HEK293 (cell line): ENCODE measurements at regions not wholly inside any gene's neighbourhood (a gene's known extent, or its start where the extent isn't known, plus 50 kb on each side); places are given as distances from the start of the nearest gene placed in this dataset.

ENCODE experiments used
- CTCF ChIA-PET: fragments of 350-600 bp; formaldehyde crosslinking; extraction: SDS; loops from one replicate; lab custom pipeline; 2021; ENCODE audit warnings: antibody characterized with exemption; lab: Yijun Ruan, JAX
- POLR2A ChIA-PET: fragments of 300-600 bp; formaldehyde crosslinking; extraction: SDS; loops from one replicate; lab custom pipeline; 2020; ENCODE audit warnings: antibody characterized with exemption, inconsistent platforms; lab: Yijun Ruan, JAX
- H3K27ac ChIP-seq: fragments of 200-500 bp; sonication (Bioruptor generic); 2 replicates; pipeline ENCODE4 v1.5.1; 2014; ENCODE audit warnings: low read depth, low read length, control low read depth, inconsistent platforms; ENCODE audit errors: extremely low read depth
- H3K36me3 ChIP-seq, 2 experiments: fragments of 200-500 bp in 1 of 2; sonication (Bioruptor generic) in 1 of 2; 1 replicate in 1 of 2; 2 replicates in 1 of 2; pipeline ENCODE4 v1.5.1; 2014 to 2017; ENCODE audit warnings: inconsistent platforms in 2 of 2, low read length in 2 of 2; ENCODE audit not compliant: control insufficient read depth in 2 of 2, insufficient read depth in 1 of 2
- H3K4me1 ChIP-seq: fragments of 200-500 bp; sonication (Bioruptor generic); 2 replicates; pipeline ENCODE4 v1.5.1; 2014; ENCODE audit warnings: mild to moderate bottlenecking, low read length, inconsistent platforms; ENCODE audit not compliant: control insufficient read depth, insufficient read depth
- H3K4me3 ChIP-seq: 2 replicates; pipeline ENCODE4 v1.5.1; 2011; ENCODE audit warnings: low read depth, mild to moderate bottlenecking, control low read depth, low read length, moderate library complexity
- H3K9me3 ChIP-seq: fragments of 200-500 bp; sonication (Bioruptor generic); 2 replicates; pipeline ENCODE4 v1.5.1; 2014; ENCODE audit warnings: low read depth, low read length, inconsistent platforms; ENCODE audit not compliant: control insufficient read depth, insufficient read depth
- BCL11A ChIP-seq: fragments of 450-650 bp; formaldehyde crosslinking; IDR thresholded peaks from 2 replicates; pipeline ENCODE4 v1.5.1; 2016; ENCODE audit warnings: low read depth, missing biosample characterization, missing genetic modification characterization
- BCL11B ChIP-seq: fragments of 450-650 bp; formaldehyde crosslinking; IDR thresholded peaks from 2 replicates; pipeline ENCODE4 v1.5.1; 2016; ENCODE audit warnings: low read depth, missing biosample characterization, missing genetic modification characterization
- SP3 ChIP-seq: fragments of 450-650 bp; formaldehyde crosslinking; IDR thresholded peaks from 2 replicates; pipeline ENCODE4 v1.5.1; 2016; ENCODE audit warnings: missing biosample characterization, missing genetic modification characterization
- TRIM28 ChIP-seq: IDR thresholded peaks from 2 replicates; pipeline ENCODE4 v1.6.1; 2011; ENCODE audit warnings: low read length, control low read depth, borderline replicate concordance
- ZIC2 ChIP-seq: fragments of 450-650 bp; formaldehyde crosslinking; IDR thresholded peaks from 2 replicates; pipeline ENCODE4 v1.5.1; 2016; ENCODE audit warnings: missing biosample characterization, missing genetic modification characterization
- ZNF140 ChIP-seq: fragments of 450-650 bp; formaldehyde crosslinking; IDR thresholded peaks from 2 replicates; pipeline ENCODE4 v1.5.1; 2016; ENCODE audit warnings: missing biosample characterization, missing genetic modification characterization
- ZNF155 ChIP-seq: fragments of 450-650 bp; formaldehyde crosslinking; IDR thresholded peaks from 2 replicates; pipeline ENCODE4 v1.5.1; 2016; ENCODE audit warnings: missing biosample characterization, missing genetic modification characterization
- ZNF175 ChIP-seq: fragments of 450-650 bp; formaldehyde crosslinking; IDR thresholded peaks from 2 replicates; pipeline ENCODE4 v1.5.1; 2016; ENCODE audit warnings: missing biosample characterization, missing genetic modification characterization
- ZNF23 ChIP-seq: fragments of 450-650 bp; formaldehyde crosslinking; IDR thresholded peaks from 2 replicates; pipeline ENCODE4 v1.5.1; 2016; ENCODE audit warnings: missing biosample characterization, missing genetic modification characterization, borderline replicate concordance
- ZNF239 ChIP-seq: fragments of 450-650 bp; formaldehyde crosslinking; IDR thresholded peaks from 2 replicates; pipeline ENCODE4 v1.5.1; 2016; ENCODE audit warnings: missing biosample characterization, missing genetic modification characterization
- ZNF335 ChIP-seq: fragments of 450-650 bp; formaldehyde crosslinking; conservative IDR thresholded peaks from 2 replicates; pipeline ENCODE4 v1.5.1; 2016; ENCODE audit warnings: missing biosample characterization, missing genetic modification characterization
- ZNF366 ChIP-seq: fragments of 450-650 bp; formaldehyde crosslinking; conservative IDR thresholded peaks from 2 replicates; pipeline ENCODE4 v1.5.1; 2016; ENCODE audit warnings: missing biosample characterization, missing genetic modification characterization
- ZNF37A ChIP-seq: fragments of 450-650 bp; IDR thresholded peaks from 2 replicates; pipeline ENCODE4 v1.5.1; 2018; ENCODE audit warnings: missing biosample characterization, missing genetic modification characterization
- ZNF48 ChIP-seq: fragments of 450-650 bp; formaldehyde crosslinking; IDR thresholded peaks from 2 replicates; pipeline ENCODE4 v1.5.1; 2016; ENCODE audit warnings: missing biosample characterization, missing genetic modification characterization
- ZNF544 ChIP-seq: fragments of 450-650 bp; formaldehyde crosslinking; IDR thresholded peaks from 2 replicates; pipeline ENCODE4 v1.5.0; 2017; ENCODE audit warnings: missing biosample characterization, missing genetic modification characterization
- ZNF747 ChIP-seq: fragments of 450-650 bp; formaldehyde crosslinking; IDR thresholded peaks from 2 replicates; pipeline ENCODE4 v1.5.1; 2016; ENCODE audit warnings: missing biosample characterization, missing genetic modification characterization
- ZNF777 ChIP-seq: fragments of 450-650 bp; formaldehyde crosslinking; IDR thresholded peaks from 2 replicates; pipeline ENCODE4 v1.5.1; 2017; ENCODE audit warnings: missing biosample characterization, missing genetic modification characterization, borderline replicate concordance
- ZNF791 ChIP-seq: fragments of 450-650 bp; formaldehyde crosslinking; IDR thresholded peaks from 2 replicates; pipeline ENCODE4 v1.5.1; 2016; ENCODE audit warnings: missing biosample characterization, missing genetic modification characterization
- TF ChIP-seq, protein P1 (sequence below): fragments of 450-650 bp; formaldehyde crosslinking; IDR thresholded peaks from 2 replicates; pipeline ENCODE4 v1.5.1; 2016; ENCODE audit warnings: missing biosample characterization, missing genetic modification characterization
- TF ChIP-seq, protein P2 (sequence below): fragments of 450-650 bp; IDR thresholded peaks from 2 replicates; pipeline ENCODE4 v1.5.1; 2018; ENCODE audit warnings: missing biosample characterization, mild to moderate bottlenecking, missing genetic modification characterization
- TF ChIP-seq, protein P3 (sequence below): fragments of 450-650 bp; formaldehyde crosslinking; optimal IDR thresholded peaks from 2 replicates; pipeline ENCODE3; 2016; ENCODE audit warnings: missing biosample characterization, mild to moderate bottlenecking, missing genetic modification characterization
- TF ChIP-seq, protein P4 (sequence below): fragments of 450-650 bp; formaldehyde crosslinking; IDR thresholded peaks from 2 replicates; pipeline ENCODE4 v1.5.1; 2017; ENCODE audit warnings: missing biosample characterization, mild to moderate bottlenecking, missing genetic modification characterization, moderate library complexity
- TF ChIP-seq, protein P5 (sequence below): fragments of 450-650 bp; formaldehyde crosslinking; IDR thresholded peaks from 2 replicates; pipeline ENCODE4 v1.5.1; 2017; ENCODE audit warnings: missing biosample characterization, missing genetic modification characterization

DNA sequence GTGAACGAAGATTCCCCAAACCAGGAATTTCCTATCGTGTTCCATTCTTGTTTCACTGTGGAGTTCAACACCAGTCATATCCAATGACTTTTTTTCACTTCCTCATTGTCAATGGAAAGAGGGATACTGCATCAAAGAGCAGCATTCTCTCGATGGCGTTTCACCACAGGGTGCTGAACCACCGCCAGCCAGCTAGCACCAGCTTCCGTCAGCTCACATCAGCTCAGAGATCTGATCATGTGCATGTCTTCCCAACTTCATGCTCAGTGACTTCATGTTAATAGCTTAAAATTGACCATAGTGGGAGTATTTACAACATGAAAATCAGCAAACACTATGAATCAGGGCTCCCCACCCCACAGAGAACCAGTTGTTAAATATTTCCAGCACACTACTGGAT lies 359.9 kb downstream of the TNS1 start (continued):
- TF ChIP-seq, protein P1, sequence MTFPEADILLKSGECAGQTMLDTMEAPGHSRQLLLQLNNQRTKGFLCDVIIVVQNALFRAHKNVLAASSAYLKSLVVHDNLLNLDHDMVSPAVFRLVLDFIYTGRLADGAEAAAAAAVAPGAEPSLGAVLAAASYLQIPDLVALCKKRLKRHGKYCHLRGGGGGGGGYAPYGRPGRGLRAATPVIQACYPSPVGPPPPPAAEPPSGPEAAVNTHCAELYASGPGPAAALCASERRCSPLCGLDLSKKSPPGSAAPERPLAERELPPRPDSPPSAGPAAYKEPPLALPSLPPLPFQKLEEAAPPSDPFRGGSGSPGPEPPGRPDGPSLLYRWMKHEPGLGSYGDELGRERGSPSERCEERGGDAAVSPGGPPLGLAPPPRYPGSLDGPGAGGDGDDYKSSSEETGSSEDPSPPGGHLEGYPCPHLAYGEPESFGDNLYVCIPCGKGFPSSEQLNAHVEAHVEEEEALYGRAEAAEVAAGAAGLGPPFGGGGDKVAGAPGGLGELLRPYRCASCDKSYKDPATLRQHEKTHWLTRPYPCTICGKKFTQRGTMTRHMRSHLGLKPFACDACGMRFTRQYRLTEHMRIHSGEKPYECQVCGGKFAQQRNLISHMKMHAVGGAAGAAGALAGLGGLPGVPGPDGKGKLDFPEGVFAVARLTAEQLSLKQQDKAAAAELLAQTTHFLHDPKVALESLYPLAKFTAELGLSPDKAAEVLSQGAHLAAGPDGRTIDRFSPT, result no peak
- TF ChIP-seq ZNF239 (tag by site-specific recombination) (no peak), ZNF37A (tag by site-specific recombination) (no peak)
- TF ChIP-seq, protein P2, sequence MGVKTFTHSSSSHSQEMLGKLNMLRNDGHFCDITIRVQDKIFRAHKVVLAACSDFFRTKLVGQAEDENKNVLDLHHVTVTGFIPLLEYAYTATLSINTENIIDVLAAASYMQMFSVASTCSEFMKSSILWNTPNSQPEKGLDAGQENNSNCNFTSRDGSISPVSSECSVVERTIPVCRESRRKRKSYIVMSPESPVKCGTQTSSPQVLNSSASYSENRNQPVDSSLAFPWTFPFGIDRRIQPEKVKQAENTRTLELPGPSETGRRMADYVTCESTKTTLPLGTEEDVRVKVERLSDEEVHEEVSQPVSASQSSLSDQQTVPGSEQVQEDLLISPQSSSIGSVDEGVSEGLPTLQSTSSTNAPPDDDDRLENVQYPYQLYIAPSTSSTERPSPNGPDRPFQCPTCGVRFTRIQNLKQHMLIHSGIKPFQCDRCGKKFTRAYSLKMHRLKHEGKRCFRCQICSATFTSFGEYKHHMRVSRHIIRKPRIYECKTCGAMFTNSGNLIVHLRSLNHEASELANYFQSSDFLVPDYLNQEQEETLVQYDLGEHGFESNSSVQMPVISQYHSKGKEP (tag by site-specific recombination), result no peak

DNA sequence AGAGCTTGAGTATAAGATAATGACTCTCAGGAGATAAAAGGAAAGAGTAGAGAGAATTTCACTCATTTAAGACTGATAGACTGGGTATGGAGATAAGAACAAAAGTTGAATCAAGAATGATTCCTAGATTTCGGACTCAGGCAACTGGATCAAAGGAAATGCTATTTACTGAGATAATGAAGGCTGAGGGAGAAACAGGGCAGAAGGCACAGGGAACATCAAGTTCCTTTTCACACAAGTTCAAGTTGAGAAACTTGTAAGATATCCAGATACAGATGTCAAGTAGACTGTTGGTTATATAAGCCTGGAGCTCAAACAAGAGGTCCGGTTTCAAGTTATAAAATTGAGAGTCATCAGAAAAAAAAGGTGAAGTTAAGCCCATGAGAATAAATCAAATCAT lies 360.8 kb downstream of the TNS1 start:
- TF ChIP-seq ZNF155 (tag by site-specific recombination) (no peak), ZNF791 (tag by site-specific recombination) (no peak)
- TF ChIP-seq, all 188 proteins: peak for 0
- Histone ChIP-seq H3K9me3 (no peaks in the 10 kb centered on the region), H3K4me3 (no peak overlapping the region), H3K27ac (no peak overlapping the region), H3K36me3 (no peaks in the 10 kb centered on the region), H3K4me1 (no peaks in the 10 kb centered on the region)
- CTCF ChIA-PET, result interaction anchor here (1.5 to 2.6 kb wide), 2 partner anchors 9 to 14 kb away, joined by 4 to 11 read pairs; no protein-coding TSS in a partner anchor
- POLR2A ChIA-PET, result no interaction called here

DNA sequence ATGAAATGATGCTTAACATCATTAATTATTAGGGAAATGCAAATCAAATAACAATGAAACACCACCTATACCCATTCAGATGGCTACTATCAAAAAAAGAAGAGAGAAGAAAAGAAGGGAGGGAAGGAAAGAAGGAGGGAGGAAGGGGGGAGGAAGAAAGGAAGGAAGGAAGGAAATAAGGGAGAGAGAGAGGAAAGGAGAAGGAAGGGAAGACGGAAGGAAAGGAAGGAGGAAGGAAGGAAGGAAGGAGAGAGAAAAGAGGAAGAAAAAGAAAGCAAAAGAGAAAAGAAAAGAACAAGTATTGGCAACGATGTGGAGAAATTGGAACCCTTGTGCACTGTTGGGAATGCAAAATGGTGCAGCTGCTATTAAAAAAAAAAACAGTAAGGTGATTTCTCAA lies 363.3 kb downstream of the TNS1 start:
- POLR2A ChIA-PET, result no interaction called here
- Histone ChIP-seq H3K4me1 (no peaks in the 10 kb centered on the region), H3K36me3 (no peaks in the 10 kb centered on the region), H3K9me3 (no peaks in the 10 kb centered on the region), H3K27ac (no peak overlapping the region), H3K4me3 (no peak overlapping the region)
- CTCF ChIA-PET, result no interaction called here
- TF ChIP-seq ZNF544 (tag by site-specific recombination) (no peak), ZNF366 (tag by site-specific recombination) (peak; percentile 77), TRIM28 (no peak)

DNA sequence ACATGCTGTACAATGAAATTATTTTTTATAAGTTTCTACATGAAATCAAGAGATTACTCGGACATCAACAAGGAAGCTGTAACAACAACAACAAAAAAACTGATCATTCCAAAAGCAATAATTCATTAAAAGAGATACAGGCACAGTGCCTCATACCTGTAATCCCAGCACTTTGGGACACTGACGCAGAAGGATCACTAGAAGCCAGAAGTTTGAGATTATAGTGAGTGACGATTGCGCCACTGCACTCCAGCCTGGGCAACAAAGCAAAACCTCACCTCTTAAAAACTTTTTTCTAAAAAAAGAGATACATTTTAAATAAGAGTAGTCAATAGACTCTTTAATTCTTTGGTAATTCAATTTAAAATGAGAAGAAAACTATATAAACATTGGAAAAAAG lies 364.3 kb downstream of the TNS1 start:
- no peak overlapping the region for H3K27ac ChIP-seq
- H3K4me1 ChIP-seq, result no peaks in the 10 kb centered on the region
- H3K4me3 ChIP-seq, result no peak overlapping the region
- CTCF ChIA-PET, result interaction anchor here (0.6 kb wide), 1 partner anchor 12 kb away, joined by 4 read pairs; no protein-coding TSS in a partner anchor
- H3K36me3 ChIP-seq, result no peaks in the 10 kb centered on the region
- POLR2A ChIA-PET, result no interaction called here
- no peaks in the 10 kb centered on the region for H3K9me3 ChIP-seq
- TF ChIP-seq, protein P3, sequence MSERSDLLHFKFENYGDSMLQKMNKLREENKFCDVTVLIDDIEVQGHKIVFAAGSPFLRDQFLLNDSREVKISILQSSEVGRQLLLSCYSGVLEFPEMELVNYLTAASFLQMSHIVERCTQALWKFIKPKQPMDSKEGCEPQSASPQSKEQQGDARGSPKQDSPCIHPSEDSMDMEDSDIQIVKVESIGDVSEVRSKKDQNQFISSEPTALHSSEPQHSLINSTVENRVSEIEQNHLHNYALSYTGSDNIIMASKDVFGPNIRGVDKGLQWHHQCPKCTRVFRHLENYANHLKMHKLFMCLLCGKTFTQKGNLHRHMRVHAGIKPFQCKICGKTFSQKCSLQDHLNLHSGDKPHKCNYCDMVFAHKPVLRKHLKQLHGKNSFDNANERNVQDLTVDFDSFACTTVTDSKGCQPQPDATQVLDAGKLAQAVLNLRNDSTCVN, result no peak
- TF ChIP-seq ZNF140 (tag by site-specific recombination), result no peak
- TF ChIP-seq, protein P4, sequence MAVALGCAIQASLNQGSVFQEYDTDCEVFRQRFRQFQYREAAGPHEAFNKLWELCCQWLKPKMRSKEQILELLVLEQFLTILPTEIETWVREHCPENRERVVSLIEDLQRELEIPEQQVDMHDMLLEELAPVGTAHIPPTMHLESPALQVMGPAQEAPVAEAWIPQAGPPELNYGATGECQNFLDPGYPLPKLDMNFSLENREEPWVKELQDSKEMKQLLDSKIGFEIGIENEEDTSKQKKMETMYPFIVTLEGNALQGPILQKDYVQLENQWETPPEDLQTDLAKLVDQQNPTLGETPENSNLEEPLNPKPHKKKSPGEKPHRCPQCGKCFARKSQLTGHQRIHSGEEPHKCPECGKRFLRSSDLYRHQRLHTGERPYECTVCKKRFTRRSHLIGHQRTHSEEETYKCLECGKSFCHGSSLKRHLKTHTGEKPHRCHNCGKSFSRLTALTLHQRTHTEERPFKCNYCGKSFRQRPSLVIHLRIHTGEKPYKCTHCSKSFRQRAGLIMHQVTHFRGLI (tag by site-specific recombination), result no peak
- TF ChIP-seq ZNF777, result no peak
- no peak for TF ChIP-seq ZNF23
- TF ChIP-seq ZIC2 (tag by site-specific recombination), result no peak
- no peak for TF ChIP-seq ZNF747 (tag by site-specific recombination)
- TF ChIP-seq, protein P5, sequence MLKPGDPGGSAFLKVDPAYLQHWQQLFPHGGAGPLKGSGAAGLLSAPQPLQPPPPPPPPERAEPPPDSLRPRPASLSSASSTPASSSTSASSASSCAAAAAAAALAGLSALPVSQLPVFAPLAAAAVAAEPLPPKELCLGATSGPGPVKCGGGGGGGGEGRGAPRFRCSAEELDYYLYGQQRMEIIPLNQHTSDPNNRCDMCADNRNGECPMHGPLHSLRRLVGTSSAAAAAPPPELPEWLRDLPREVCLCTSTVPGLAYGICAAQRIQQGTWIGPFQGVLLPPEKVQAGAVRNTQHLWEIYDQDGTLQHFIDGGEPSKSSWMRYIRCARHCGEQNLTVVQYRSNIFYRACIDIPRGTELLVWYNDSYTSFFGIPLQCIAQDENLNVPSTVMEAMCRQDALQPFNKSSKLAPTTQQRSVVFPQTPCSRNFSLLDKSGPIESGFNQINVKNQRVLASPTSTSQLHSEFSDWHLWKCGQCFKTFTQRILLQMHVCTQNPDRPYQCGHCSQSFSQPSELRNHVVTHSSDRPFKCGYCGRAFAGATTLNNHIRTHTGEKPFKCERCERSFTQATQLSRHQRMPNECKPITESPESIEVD, result no peak
- no peak for TF ChIP-seq ZNF335 (tag by site-specific recombination)
- TF ChIP-seq BCL11B (tag by site-specific recombination), result no peak
- TF ChIP-seq BCL11A (tag by site-specific recombination), result no peak
- no peak for TF ChIP-seq SP3 (tag by site-specific recombination)
- no peak for TF ChIP-seq ZNF175 (tag by site-specific recombination)
- no peak for TF ChIP-seq ZNF48 (tag by site-specific recombination)
